Endothelial cell of umbilical vein (primary cell): ENCODE measurements at regions not wholly inside any gene's neighbourhood (a gene's known extent, or its start where the extent isn't known, plus 50 kb on each side); places are given as distances from the start of the nearest gene placed in this dataset.

Source experiments
- BruUV-seq: library from RNA; stranded (reverse); fragments of 400-500 nt; replicated peaks from 2 replicates; lab custom pipeline; 2021; lab: Mats Ljungman, UMichigan
- CTCF ChIA-PET: fragments of 300-600, 350-600 bp; sonication (Branson Sonifier 250); formaldehyde crosslinking; loops from one replicate; lab custom pipeline; 2021; ENCODE audit warnings: antibody characterized with exemption, inconsistent platforms; lab: Charles Lee
- POLR2A ChIA-PET: fragments of 300-600, 350-600 bp; sonication (Branson Sonifier 250); formaldehyde crosslinking; loops from one replicate; lab custom pipeline; 2021; ENCODE audit warnings: antibody characterized with exemption, inconsistent platforms; lab: Charles Lee
- DNase-seq: peaks from one replicate; pipeline ENCODE4 v3.0.0-alpha.2; 2011; ENCODE audit warnings: low read depth, low spot score
- FAIRE-seq: peaks from 2 replicates; lab custom pipeline; 2011; peaks lifted over from hg19 to GRCh38; lab: Jason Lieb, UNC
- H2AFZ ChIP-seq: 2 replicates; pipeline ENCODE4 v1.6.0; 2012; ENCODE audit warnings: low read depth, low read length, control low read depth, inconsistent platforms
- H3K27ac ChIP-seq: 2 replicates; pipeline ENCODE4 v1.5.1; 2011; ENCODE audit warnings: low read depth, mild to moderate bottlenecking, control low read depth, low read length, moderate library complexity; ENCODE audit not compliant: insufficient read depth
- H3K27me3 ChIP-seq, 2 experiments: 2 replicates each; pipeline versions ENCODE4 v1.6.0 to v1.6.1; 2011; ENCODE audit warnings: low read length in 2 of 2, mixed read lengths in 1 of 2; ENCODE audit not compliant: control insufficient read depth in 2 of 2, insufficient read depth in 2 of 2
- H3K36me3 ChIP-seq, 2 experiments: 2 replicates in 1 of 2; 3 replicates in 1 of 2; pipeline ENCODE4 v1.5.1; 2011; ENCODE audit warnings: low read length in 2 of 2, mild to moderate bottlenecking in 1 of 2, moderate library complexity in 1 of 2; ENCODE audit not compliant: control insufficient read depth in 2 of 2, insufficient read depth in 2 of 2; ENCODE audit errors: extremely low read depth in 1 of 2
- H3K4me1 ChIP-seq: 3 replicates; pipeline ENCODE4 v1.5.1; 2011; ENCODE audit warnings: mild to moderate bottlenecking, low read length; ENCODE audit not compliant: control insufficient read depth, insufficient read depth; ENCODE audit errors: extremely low read depth
- H3K4me2 ChIP-seq: 2 replicates; pipeline ENCODE4 v1.6.1; 2011; ENCODE audit warnings: low read length, control low read depth, mixed read lengths; ENCODE audit not compliant: insufficient read depth
- H3K4me3 ChIP-seq, 3 experiments: fragments of 200-600 bp in 1 of 3; sonication (generic), shearing (Covaris generic) in 1 of 3; replicated peaks in 1 of 3; 2 replicates each; pipeline ENCODE4 v1.5.1; 2011 to 2016; ENCODE audit warnings: control low read depth in 3 of 3, low read length in 3 of 3, mild to moderate bottlenecking in 2 of 3, inconsistent platforms in 1 of 3, low read depth in 1 of 3, moderate library complexity in 1 of 3; ENCODE audit not compliant: insufficient read depth in 1 of 3
- H3K79me2 ChIP-seq: 2 replicates; pipeline ENCODE4 v1.6.0; 2012; ENCODE audit warnings: low read length, inconsistent platforms; ENCODE audit not compliant: control insufficient read depth, insufficient read depth
- H3K9ac ChIP-seq: replicated peaks from 2 replicates; pipeline ENCODE3; 2011; ENCODE audit warnings: low read length, control low read depth; ENCODE audit not compliant: insufficient read depth; ENCODE audit errors: extremely low read depth
- H3K9me1 ChIP-seq: replicated peaks from 3 replicates; pipeline ENCODE4 v1.6.0; 2011; ENCODE audit warnings: mild to moderate bottlenecking, low read length; ENCODE audit not compliant: control insufficient read depth, insufficient read depth; ENCODE audit errors: extremely low read depth
- H3K9me3 ChIP-seq: replicated peaks from 2 replicates; pipeline ENCODE4 v1.5.1; 2012; ENCODE audit warnings: low read length, inconsistent platforms; ENCODE audit not compliant: control insufficient read depth, insufficient read depth
- H4K20me1 ChIP-seq: replicated peaks from 2 replicates; pipeline ENCODE3; 2011; ENCODE audit warnings: mild to moderate bottlenecking, low read length; ENCODE audit not compliant: control insufficient read depth, insufficient read depth; ENCODE audit errors: extremely low read depth
- CTCF ChIP-seq, 2 donors: IDR thresholded peaks; 1 replicate in 1 of 2; 2 replicates in 1 of 2; pipeline ENCODE4 v1.5.1; 2011; ENCODE audit warnings: low read length in 2 of 2, mild to moderate bottlenecking in 2 of 2, moderate library complexity in 2 of 2, control low read depth in 1 of 2, inconsistent platforms in 1 of 2, low read depth in 1 of 2; ENCODE audit not compliant: insufficient read depth in 1 of 2; ENCODE audit errors: extremely low read depth in 1 of 2
- EZH2 ChIP-seq: IDR thresholded peaks from 2 replicates; pipeline ENCODE4 v1.6.1; 2012; ENCODE audit warnings: borderline replicate concordance, low read depth, mild to moderate bottlenecking, moderate library complexity, low read length, inconsistent platforms; ENCODE audit not compliant: severe bottlenecking
- FOS ChIP-seq: IDR thresholded peaks from 2 replicates; pipeline ENCODE4 v1.6.1; 2011; ENCODE audit warnings: mild to moderate bottlenecking, low read length, moderate library complexity, borderline replicate concordance; ENCODE audit not compliant: insufficient read depth
- GATA2 ChIP-seq: IDR thresholded peaks from 2 replicates; pipeline ENCODE4 v1.7.0; 2011; ENCODE audit warnings: low read depth, mild to moderate bottlenecking, moderate library complexity, mixed read lengths, low read length; ENCODE audit not compliant: insufficient read length, insufficient read depth
- JUN ChIP-seq: IDR thresholded peaks from 2 replicates; pipeline ENCODE4 v1.6.1; 2011; ENCODE audit warnings: borderline replicate concordance, low read depth; ENCODE audit not compliant: insufficient read length, insufficient read depth
- MAX ChIP-seq: IDR thresholded peaks from 2 replicates; pipeline ENCODE4 v1.6.1; 2011; ENCODE audit not compliant: insufficient read depth, insufficient read length
- MYC ChIP-seq: IDR thresholded peaks from one replicate; pipeline ENCODE4 v1.6.1; 2011; ENCODE audit warnings: mild to moderate bottlenecking, low read depth, low read length
- POLR2A ChIP-seq: IDR thresholded peaks from 2 replicates; pipeline ENCODE4 v1.6.1; 2012; ENCODE audit warnings: low read depth, mild to moderate bottlenecking, control low read depth, low read length
- POLR2AphosphoS5 ChIP-seq: IDR thresholded peaks from 2 replicates; pipeline ENCODE4 v1.6.1; 2012; ENCODE audit warnings: low read depth, mild to moderate bottlenecking, control low read depth, low read length, moderate library complexity; ENCODE audit not compliant: insufficient read depth
- dilution Hi-C: fragments of 300-500 bp; cut with MboI; formaldehyde crosslinking; loops from one replicate; pipeline ENCODE4 v1.15.0; 2019; ENCODE audit warnings: low sequenced_read_pairs; ENCODE audit not compliant: extremely low pct_ligation_motif_present
- intact Hi-C: fragments of 100-400 bp; cut with micrococcal nuclease; formaldehyde crosslinking; loops from one replicate; pipeline ENCODE4 v1.10.0; 2022

- Histone ChIP-seq H3K79me2 (no peaks in the 10 kb centered on the region), H3K4me1 (no peaks in the 10 kb centered on the region), H2AFZ (no peak overlapping the region), H4K20me1 (no peaks in the 10 kb centered on the region), H3K27ac (no peak overlapping the region), H3K36me3 (no peaks in the 10 kb centered on the region), H3K4me3 (no peak overlapping the region), H3K9ac (no peak overlapping the region), H3K27me3 (no peaks in the 10 kb centered on the region), H3K9me3 (no peaks in the 10 kb centered on the region), H3K9me1 (no peaks in the 10 kb centered on the region), H3K4me2 (no peak overlapping the region)
- CTCF ChIA-PET: no interaction called here
- FAIRE-seq (no peak), DNase-seq (no peak)
- intact Hi-C loops: no loop called here
- dilution Hi-C loops: no loop called here
- no TSS peak for BruUV-seq
- POLR2A ChIA-PET: no interaction called here
- TF ChIP-seq CTCF (IDR thresholded peaks at IDR 0.05; ENCODE audit: extremely low read depth in 1 of 2, insufficient read depth in 1 of 2, low read depth in 1 of 2, low read length in 2 of 2) (no peak), EZH2 (no peak), FOS (no peak), POLR2A (no peak), POLR2AphosphoS5 (no peak), MYC (no peak), GATA2 (no peak), JUN (no peak), MAX (no peak)
Observed at GRCh38 chr2:59912042-59912441, 641.4 kb downstream of the BCL11A start.
